AG04450 (cell line): ENCODE measurements at regions not wholly inside any gene's neighbourhood (a gene's known extent, or its start where the extent isn't known, plus 50 kb on each side); places are given as distances from the start of the nearest gene placed in this dataset.
A peak's percentile ranks its signal among the peaks of the same experiment; 100 is the strongest.
"Not testable (repeated sequence)": the region's sequence is repeated elsewhere in the genome, so short reads cannot be mapped to it uniquely, and the experiment has no call there.

Experiments used
- CTCF ChIA-PET: fragments of 300-600, 350-600 bp; formaldehyde crosslinking; extraction: SDS; loops from one replicate; lab custom pipeline; 2022; ENCODE audit warnings: antibody characterized with exemption, inconsistent platforms; lab: Charles Lee
- POLR2A ChIA-PET: fragments of 350-600 bp; formaldehyde crosslinking; extraction: SDS; loops from one replicate; lab custom pipeline; 2021; ENCODE audit warnings: antibody characterized with exemption, inconsistent platforms; lab: Yijun Ruan, JAX
- DNase-seq: peaks from one replicate; pipeline ENCODE4 v3.0.0-alpha.2; 2011; ENCODE audit warnings: low read depth, low spot score
- H3K27ac ChIP-seq: one replicate; pipeline ENCODE4 v1.5.1; 2012; ENCODE audit warnings: low read depth, low read length, control low read depth
- H3K27me3 ChIP-seq: one replicate; pipeline ENCODE4 v1.6.0; 2012; ENCODE audit warnings: low read length; ENCODE audit not compliant: control insufficient read depth, insufficient read depth
- H3K4me3 ChIP-seq: 2 replicates; pipeline ENCODE4 v1.5.1; 2011; ENCODE audit warnings: mild to moderate bottlenecking, low read depth, low read length, control low read depth
- H3K9me3 ChIP-seq: 2 replicates; pipeline ENCODE4 v1.5.1; 2012; ENCODE audit warnings: low read length; ENCODE audit not compliant: control insufficient read depth, insufficient read depth
- TF ChIP-seq, protein P1 (sequence below): IDR thresholded peaks from 2 replicates; pipeline ENCODE4 v1.5.1; 2011; ENCODE audit warnings: low read depth, low read length, control low read depth, inconsistent platforms

DNA sequence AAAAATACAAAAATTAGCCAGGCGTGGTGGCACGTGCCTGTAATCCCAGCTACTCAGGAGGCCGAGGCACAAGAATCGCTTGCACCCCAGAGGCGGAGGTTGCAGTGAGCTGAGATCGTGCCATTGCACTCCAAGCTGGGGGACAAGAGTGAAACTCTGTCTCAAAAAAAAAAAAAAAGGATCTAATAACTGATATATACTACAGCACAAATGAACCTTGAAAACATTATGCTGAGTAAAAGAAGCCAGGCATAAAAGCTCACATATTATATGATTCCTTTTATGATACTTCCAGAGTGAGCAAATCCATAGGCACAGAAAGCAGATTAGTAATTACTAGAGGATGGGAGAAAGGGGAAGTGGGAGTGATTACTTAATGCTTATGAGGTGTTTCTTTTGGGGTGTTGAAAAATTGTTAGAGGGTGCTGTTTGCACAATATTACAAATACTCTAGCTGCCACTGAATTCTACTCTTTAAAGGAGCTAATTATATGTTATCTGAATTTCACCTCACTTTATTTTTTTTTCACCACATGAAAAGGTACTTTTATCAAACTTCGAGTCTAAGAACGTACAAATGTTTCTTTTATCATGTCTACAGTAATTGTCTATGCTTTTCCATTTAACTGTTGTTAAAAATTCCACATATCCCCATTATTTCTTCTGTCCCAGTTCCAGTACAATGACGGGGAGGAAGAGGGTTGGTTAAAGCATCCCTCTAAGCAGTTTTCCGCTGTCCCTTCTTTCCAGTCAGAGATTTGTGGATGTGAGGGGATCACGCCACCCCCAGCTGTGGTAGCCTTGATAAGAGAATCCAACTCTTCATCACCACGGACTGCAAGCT is 77.7 kb upstream of the FAM174B start:
- ChIA-PET CTCF (interaction anchor here (1.4 to 2.4 kb wide), 2 partner anchors 17 to 19 kb away, joined by 3 to 14 read pairs; no protein-coding TSS in a partner anchor), POLR2A (no interaction called here)
- no peaks in the 10 kb centered on the region for H3K9me3 ChIP-seq
- H3K27me3 ChIP-seq, result no peaks in the 10 kb centered on the region
- no peak for DNase-seq
- H3K4me3 ChIP-seq, result peak overlapping the region; percentile 49
- TF ChIP-seq, protein P1, sequence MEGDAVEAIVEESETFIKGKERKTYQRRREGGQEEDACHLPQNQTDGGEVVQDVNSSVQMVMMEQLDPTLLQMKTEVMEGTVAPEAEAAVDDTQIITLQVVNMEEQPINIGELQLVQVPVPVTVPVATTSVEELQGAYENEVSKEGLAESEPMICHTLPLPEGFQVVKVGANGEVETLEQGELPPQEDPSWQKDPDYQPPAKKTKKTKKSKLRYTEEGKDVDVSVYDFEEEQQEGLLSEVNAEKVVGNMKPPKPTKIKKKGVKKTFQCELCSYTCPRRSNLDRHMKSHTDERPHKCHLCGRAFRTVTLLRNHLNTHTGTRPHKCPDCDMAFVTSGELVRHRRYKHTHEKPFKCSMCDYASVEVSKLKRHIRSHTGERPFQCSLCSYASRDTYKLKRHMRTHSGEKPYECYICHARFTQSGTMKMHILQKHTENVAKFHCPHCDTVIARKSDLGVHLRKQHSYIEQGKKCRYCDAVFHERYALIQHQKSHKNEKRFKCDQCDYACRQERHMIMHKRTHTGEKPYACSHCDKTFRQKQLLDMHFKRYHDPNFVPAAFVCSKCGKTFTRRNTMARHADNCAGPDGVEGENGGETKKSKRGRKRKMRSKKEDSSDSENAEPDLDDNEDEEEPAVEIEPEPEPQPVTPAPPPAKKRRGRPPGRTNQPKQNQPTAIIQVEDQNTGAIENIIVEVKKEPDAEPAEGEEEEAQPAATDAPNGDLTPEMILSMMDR, result no peak
- no peak overlapping the region for H3K27ac ChIP-seq

DNA sequence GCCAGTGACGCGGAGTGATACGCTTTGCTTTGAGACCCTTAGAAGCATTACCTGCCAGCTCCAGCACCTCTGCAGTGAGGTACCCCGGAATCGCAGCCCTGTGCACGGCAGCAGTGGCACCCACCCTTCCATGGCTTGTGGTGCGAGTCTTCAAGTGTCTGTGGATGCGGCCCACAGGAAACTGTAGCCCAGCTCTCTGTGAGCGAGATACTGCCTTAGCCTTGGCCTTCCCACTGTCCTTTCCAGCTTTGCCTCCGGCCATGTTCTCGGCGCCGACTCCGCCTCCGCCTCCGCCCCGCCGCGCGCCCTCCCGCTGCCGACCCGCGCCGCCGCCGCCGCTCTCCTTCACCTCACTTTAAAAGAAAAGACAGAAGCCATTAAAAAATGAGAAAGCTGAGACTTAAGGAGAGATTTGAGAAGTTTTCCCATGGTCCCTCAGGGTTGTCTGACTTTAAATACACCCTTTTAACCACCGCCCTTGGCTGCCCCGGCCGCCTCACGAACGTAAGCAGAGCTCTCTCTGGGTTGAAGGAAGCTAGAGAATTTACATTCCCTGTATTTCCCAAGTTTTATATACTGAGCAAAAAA is 78.5 kb upstream of the FAM174B start:
- no peaks in the 10 kb centered on the region for H3K27me3 ChIP-seq
- ChIA-PET CTCF (interaction anchor here (0.8 to 2.4 kb wide), 3 partner anchors 18 to 212 kb away, joined by 3 to 14 read pairs (median 3); no protein-coding TSS in a partner anchor), POLR2A (no interaction called here)
- TF ChIP-seq, protein P1, result no peak
- DNase-seq, result no peak
- peak overlapping the region; percentile 52 for H3K4me3 ChIP-seq
- no peak overlapping the region for H3K27ac ChIP-seq
- no peaks in the 10 kb centered on the region for H3K9me3 ChIP-seq

DNA sequence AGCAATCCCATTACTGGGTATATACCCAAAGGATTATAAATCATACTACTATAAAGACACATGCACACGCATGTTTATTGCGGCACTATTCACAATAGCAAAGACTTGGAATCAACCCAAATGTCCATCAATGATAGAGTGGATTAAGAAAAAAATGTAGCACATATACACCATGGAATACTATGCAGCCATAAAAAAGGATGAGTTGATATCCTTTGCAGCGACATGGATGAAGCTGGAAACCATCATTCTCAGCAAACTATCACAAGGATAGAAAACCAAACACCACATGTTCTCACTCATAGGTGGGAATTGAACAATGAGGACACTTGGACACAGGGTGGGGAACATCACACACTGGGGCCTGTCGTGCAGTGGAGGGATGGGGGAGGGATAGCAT is 83.7 kb upstream of the FAM174B start:
- H3K27me3 ChIP-seq, POLR2A ChIA-PET, DNase-seq, CTCF ChIA-PET, H3K27ac ChIP-seq, H3K9me3 ChIP-seq, H3K4me3 ChIP-seq: not testable (repeated sequence)

DNA sequence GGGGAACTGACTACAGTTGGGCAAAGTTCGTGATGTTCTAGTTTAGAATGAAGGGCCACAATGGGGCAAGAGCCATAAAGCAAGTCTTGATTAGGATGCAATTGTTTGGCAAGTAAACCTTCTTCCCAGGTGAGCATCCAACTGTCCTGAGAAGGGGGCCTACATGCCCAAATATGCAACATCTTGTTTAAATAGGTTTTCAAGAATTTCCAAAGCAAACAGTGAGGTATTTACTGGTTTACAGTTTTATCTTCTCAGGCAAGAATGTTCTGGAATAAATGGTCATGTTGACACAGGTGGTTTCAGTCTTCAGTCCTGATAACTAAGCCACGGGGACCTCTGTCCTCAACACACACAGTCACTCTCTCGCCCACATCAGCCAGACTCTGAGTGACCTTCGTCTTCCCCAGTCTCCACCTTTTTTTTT is 90.3 kb upstream of the FAM174B start:
- Histone ChIP-seq H3K27me3 (no peaks in the 10 kb centered on the region), H3K9me3 (no peaks in the 10 kb centered on the region), H3K27ac (no peak overlapping the region), H3K4me3 (no peak overlapping the region)
- CTCF ChIA-PET, result no interaction called here
- TF ChIP-seq, protein P1, result no peak
- DNase-seq, result no peak
- POLR2A ChIA-PET, result no interaction called here

DNA sequence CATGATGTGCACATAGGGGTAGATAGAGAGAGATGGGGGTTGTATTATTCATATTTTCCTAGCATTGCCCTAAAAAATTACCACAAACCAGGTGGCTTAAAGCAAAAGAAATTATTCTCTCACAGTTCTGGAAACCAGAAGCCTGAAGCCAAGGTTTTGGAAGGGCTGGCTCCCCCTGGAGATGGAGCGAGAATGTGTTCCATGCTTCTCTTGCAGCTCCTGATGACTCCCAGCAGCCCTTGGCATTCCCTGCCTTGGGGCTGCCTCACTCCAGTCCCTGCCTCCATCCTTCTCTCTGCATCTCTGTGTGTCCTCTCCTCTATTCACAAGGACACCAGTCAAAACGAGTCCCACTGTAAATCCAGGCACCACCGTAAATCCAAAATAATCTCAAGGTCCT is 91.5 kb upstream of the FAM174B start:
- ChIA-PET POLR2A (no interaction called here), CTCF (interaction anchor here (0.7 kb wide), 1 partner anchor 1084 kb away, joined by 4 read pairs; no protein-coding TSS in a partner anchor)
- TF ChIP-seq, protein P1, result no peak

More for the DNA sequence above, 91.5 kb upstream of the FAM174B start:
- Histone ChIP-seq H3K9me3 (no peaks in the 10 kb centered on the region), H3K27ac (no peak overlapping the region), H3K27me3 (no peaks in the 10 kb centered on the region), H3K4me3 (no peak overlapping the region)
- DNase-seq, result no peak
